GM12878 (cell line): ENCODE measurements at regions not wholly inside any gene's neighbourhood (a gene's known extent, or its start where the extent isn't known, plus 50 kb on each side); places are given as distances from the start of the nearest gene placed in this dataset.

ENCODE experiments used
- ATAC-seq: fragments of 200-7000 bp; cut with Tn5 transposase; 3 replicates; pipeline ENCODE4 v1.9.1; 2020; ENCODE audit warnings: mild to moderate bottlenecking, moderate library complexity
- BruUV-seq: library from RNA; stranded (reverse); fragments of 400-500 nt; replicated peaks from 2 replicates; lab custom pipeline; 2021; lab: Mats Ljungman, UMichigan
- CTCF ChIA-PET: fragments of 300-600 bp; sonication (Branson Sonifier 250); formaldehyde crosslinking; extraction: SDS; loops from one replicate; lab custom pipeline; 2021; ENCODE audit warnings: inconsistent platforms; lab: Yijun Ruan, JAX
- POLR2A ChIA-PET: fragments of 350-600 bp; formaldehyde crosslinking; extraction: SDS; loops from one replicate; lab custom pipeline; 2021; ENCODE audit warnings: inconsistent platforms; lab: Charles Lee
- RAD21 ChIA-PET: fragments of 300-600 bp; sonication (Branson Sonifier 250); formaldehyde crosslinking; loops from one replicate; lab custom pipeline; 2023; ENCODE audit warnings: antibody characterized with exemption; ENCODE audit not compliant: unreplicated experiment; lab: Charles Lee
- SMC1A ChIA-PET: fragments of 300-600 bp; sonication (Branson Sonifier 250); formaldehyde crosslinking; loops from one replicate; lab custom pipeline; 2023; ENCODE audit not compliant: unreplicated experiment, uncharacterized antibody; lab: Charles Lee
- DNase-seq: peaks from one replicate; pipeline ENCODE4 v3.0.0-alpha.2; 2011; ENCODE audit warnings: low read depth, low spot score
- FAIRE-seq: peaks from 3 replicates; lab custom pipeline; 2011; peaks lifted over from hg19 to GRCh38; lab: Jason Lieb, UNC
- H2AFZ ChIP-seq: 2 replicates; pipeline ENCODE4 v1.6.0; 2011; ENCODE audit warnings: low read depth, low read length, control low read depth; ENCODE audit not compliant: control insufficient read depth
- H3K27ac ChIP-seq: 2 replicates; pipeline ENCODE4 v1.5.1; 2011; ENCODE audit warnings: control low read depth; ENCODE audit not compliant: control insufficient read depth, insufficient read depth
- H3K27me3 ChIP-seq, 2 experiments: replicated peaks in 1 of 2; 2 replicates each; pipeline versions ENCODE4 v1.6.0 to v1.6.1; 2011; ENCODE audit warnings: low read length in 1 of 2; ENCODE audit not compliant: control insufficient read depth in 2 of 2, insufficient read depth in 2 of 2
- H3K36me3 ChIP-seq, 2 experiments: 2 replicates each; pipeline ENCODE4 v1.5.1; 2011; ENCODE audit warnings: low read length in 1 of 2; ENCODE audit not compliant: control insufficient read depth in 2 of 2, insufficient read depth in 2 of 2
- H3K4me1 ChIP-seq: 2 replicates; pipeline ENCODE4 v1.6.1; 2011; ENCODE audit warnings: mild to moderate bottlenecking, low read length, moderate library complexity, mixed read lengths; ENCODE audit not compliant: control insufficient read depth, insufficient read depth
- H3K4me2 ChIP-seq: 2 replicates; pipeline ENCODE4 v1.6.0; 2011; ENCODE audit warnings: control low read depth; ENCODE audit not compliant: control insufficient read depth, insufficient read depth
- H3K4me3 ChIP-seq: fragments of 200-600 bp; sonication (generic); 2 replicates; pipeline ENCODE4 v1.5.1; 2016
- H3K79me2 ChIP-seq: 2 replicates; pipeline ENCODE4 v1.6.0; 2011; ENCODE audit warnings: low read length; ENCODE audit not compliant: control insufficient read depth, insufficient read depth
- H3K9ac ChIP-seq: 2 replicates; pipeline ENCODE4 v1.8.0; 2011; ENCODE audit warnings: low read length, control low read depth, mixed read lengths; ENCODE audit not compliant: control insufficient read depth, insufficient read depth
- H3K9me3 ChIP-seq: replicated peaks from 3 replicates; pipeline ENCODE4 v1.5.1; 2011; ENCODE audit warnings: mild to moderate bottlenecking, low read length; ENCODE audit not compliant: control insufficient read depth, insufficient read depth
- H4K20me1 ChIP-seq: 2 replicates; pipeline ENCODE4 v1.6.0; 2011; ENCODE audit not compliant: control insufficient read depth, insufficient read depth
- ASH2L ChIP-seq: fragments of 300-600, 200-600 bp; sonication (generic); IDR thresholded peaks from 2 replicates; pipeline ENCODE4 v1.6.1; 2017; ENCODE audit warnings: low read depth, mild to moderate bottlenecking, borderline replicate concordance
- E2F8 ChIP-seq: fragments of 450-650 bp; IDR thresholded peaks from 2 replicates; pipeline ENCODE4 v1.6.1; 2018; ENCODE audit warnings: mild to moderate bottlenecking, low read depth, moderate library complexity; ENCODE audit not compliant: partially characterized antibody
- FOS ChIP-seq: IDR thresholded peaks from 3 replicates; pipeline ENCODE4 v1.6.1; 2011; ENCODE audit warnings: borderline replicate concordance; ENCODE audit not compliant: insufficient read length; ENCODE audit errors: extremely low read depth
- IRF4 ChIP-seq: IDR thresholded peaks from 2 replicates; pipeline ENCODE4 v1.6.1; 2011; ENCODE audit warnings: low read depth, low read length
- NFYB ChIP-seq: IDR thresholded peaks from 2 replicates; pipeline ENCODE4 v1.6.1; 2011; ENCODE audit warnings: low read depth, mild to moderate bottlenecking, low read length, improper control_type of control experiment, moderate library complexity; ENCODE audit not compliant: insufficient read depth
- RBBP5 ChIP-seq: fragments of 200-600 bp; sonication (generic); conservative IDR thresholded peaks from 2 replicates; pipeline ENCODE4 v1.6.1; 2016
- SIX5 ChIP-seq: IDR thresholded peaks from 2 replicates; pipeline ENCODE4 v1.6.1; 2011; ENCODE audit warnings: mild to moderate bottlenecking, low read depth, low read length, moderate library complexity; ENCODE audit not compliant: severe bottlenecking
- USF1 ChIP-seq: IDR thresholded peaks from 2 replicates; pipeline ENCODE4 v1.6.1; 2011; ENCODE audit warnings: borderline replicate concordance, low read depth, mild to moderate bottlenecking, moderate library complexity, mixed read lengths, low read length; ENCODE audit not compliant: insufficient read depth; ENCODE audit errors: extremely low read length
- YY1 ChIP-seq: IDR thresholded peaks from 2 replicates; pipeline ENCODE4 v1.6.1; 2011; ENCODE audit warnings: low read depth, mild to moderate bottlenecking, low read length
- ZBTB33 ChIP-seq: fragments of 450-650 bp; IDR thresholded peaks from 2 replicates; pipeline ENCODE4 v1.6.1; 2017; ENCODE audit warnings: mild to moderate bottlenecking
- ZNF24 ChIP-seq: fragments of 450-650 bp; IDR thresholded peaks from 2 replicates; pipeline ENCODE4 v1.6.1; 2017; ENCODE audit warnings: antibody characterized with exemption, mild to moderate bottlenecking
- ZNF622 ChIP-seq: fragments of 450-650 bp; IDR thresholded peaks from 2 replicates; pipeline ENCODE4 v1.6.1; 2017; ENCODE audit warnings: mild to moderate bottlenecking, inconsistent platforms
- WGBS: methylation state at CpG from one replicate; pipeline ENCODE4 v1.1.6; 2016; ENCODE audit warnings: low lambda C conversion rate; ENCODE audit not compliant: insufficient replicate concordance, insufficient coverage; ENCODE audit errors: missing lambda C conversion rate; 5-methylcytosine and 5-hydroxymethylcytosine counted together
- in situ Hi-C: fragments of 300-500 bp; cut with MboI; formaldehyde crosslinking; loops from 9 replicates; pipeline ENCODE4 v1.14.3; 2018; ENCODE audit warnings: mixed read lengths
- intact Hi-C: fragments of 100-400 bp; cut with micrococcal nuclease; formaldehyde crosslinking; loops from one replicate; pipeline ENCODE4 v1.14.2; 2022; ENCODE audit not compliant: unreplicated experiment
- TF ChIP-seq, protein P1 (sequence below): fragments of 450-650 bp; IDR thresholded peaks from 2 replicates; pipeline ENCODE4 v1.6.1; 2017; ENCODE audit warnings: borderline replicate concordance
- TF ChIP-seq, protein P2 (sequence below): fragments of 150-350 bp; IDR thresholded peaks from 2 replicates; pipeline ENCODE4 v1.6.1; 2016; ENCODE audit warnings: low read depth, low read length

GRCh38 chr2:187935126-187935525 lies 356.5 kb upstream of the GULP1 start:
- Histone ChIP-seq H3K27me3 (no peaks in the 10 kb centered on the region; a peak in 1 of 4 replicates), H2AFZ (no peak overlapping the region), H4K20me1 (no peaks in the 10 kb centered on the region; the same call in 1 of the 2 replicates), H3K9ac (no peak overlapping the region), H3K36me3 (no peaks in the 10 kb centered on the region), H3K4me1 (no peaks in the 10 kb centered on the region), H3K79me2 (no peaks in the 10 kb centered on the region), H3K27ac (no peak overlapping the region), H3K4me3 (no peak overlapping the region), H3K9me3 (no peaks in the 10 kb centered on the region), H3K4me2 (no peak overlapping the region)
- ChIA-PET SMC1A (no interaction called here), POLR2A (no interaction called here), CTCF (no interaction called here), RAD21 (no interaction called here)
- intact Hi-C loops (no loop called here), in situ Hi-C loops (no loop called here)
- 23% methylated on average over 6 of the region's 6 CpGs for whole genome bisulfite sequencing
- no peak for DNase-seq
- no peak for FAIRE-seq
- ATAC-seq = no peak
- no TSS peak for BruUV-seq
- no peak for TF ChIP-seq USF1
- no peak for TF ChIP-seq ZNF622
- TF ChIP-seq NFYB = no peak
- no peak for TF ChIP-seq SIX5
- TF ChIP-seq ZNF24 = no peak
- TF ChIP-seq FOS = no peak
- TF ChIP-seq ASH2L = no peak
- TF ChIP-seq RBBP5 = no peak
- no peak for TF ChIP-seq ZBTB33
- TF ChIP-seq, protein P1, sequence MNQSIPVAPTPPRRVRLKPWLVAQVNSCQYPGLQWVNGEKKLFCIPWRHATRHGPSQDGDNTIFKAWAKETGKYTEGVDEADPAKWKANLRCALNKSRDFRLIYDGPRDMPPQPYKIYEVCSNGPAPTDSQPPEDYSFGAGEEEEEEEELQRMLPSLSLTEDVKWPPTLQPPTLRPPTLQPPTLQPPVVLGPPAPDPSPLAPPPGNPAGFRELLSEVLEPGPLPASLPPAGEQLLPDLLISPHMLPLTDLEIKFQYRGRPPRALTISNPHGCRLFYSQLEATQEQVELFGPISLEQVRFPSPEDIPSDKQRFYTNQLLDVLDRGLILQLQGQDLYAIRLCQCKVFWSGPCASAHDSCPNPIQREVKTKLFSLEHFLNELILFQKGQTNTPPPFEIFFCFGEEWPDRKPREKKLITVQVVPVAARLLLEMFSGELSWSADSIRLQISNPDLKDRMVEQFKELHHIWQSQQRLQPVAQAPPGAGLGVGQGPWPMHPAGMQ = no peak
- no peak for TF ChIP-seq E2F8
- TF ChIP-seq, protein P2, sequence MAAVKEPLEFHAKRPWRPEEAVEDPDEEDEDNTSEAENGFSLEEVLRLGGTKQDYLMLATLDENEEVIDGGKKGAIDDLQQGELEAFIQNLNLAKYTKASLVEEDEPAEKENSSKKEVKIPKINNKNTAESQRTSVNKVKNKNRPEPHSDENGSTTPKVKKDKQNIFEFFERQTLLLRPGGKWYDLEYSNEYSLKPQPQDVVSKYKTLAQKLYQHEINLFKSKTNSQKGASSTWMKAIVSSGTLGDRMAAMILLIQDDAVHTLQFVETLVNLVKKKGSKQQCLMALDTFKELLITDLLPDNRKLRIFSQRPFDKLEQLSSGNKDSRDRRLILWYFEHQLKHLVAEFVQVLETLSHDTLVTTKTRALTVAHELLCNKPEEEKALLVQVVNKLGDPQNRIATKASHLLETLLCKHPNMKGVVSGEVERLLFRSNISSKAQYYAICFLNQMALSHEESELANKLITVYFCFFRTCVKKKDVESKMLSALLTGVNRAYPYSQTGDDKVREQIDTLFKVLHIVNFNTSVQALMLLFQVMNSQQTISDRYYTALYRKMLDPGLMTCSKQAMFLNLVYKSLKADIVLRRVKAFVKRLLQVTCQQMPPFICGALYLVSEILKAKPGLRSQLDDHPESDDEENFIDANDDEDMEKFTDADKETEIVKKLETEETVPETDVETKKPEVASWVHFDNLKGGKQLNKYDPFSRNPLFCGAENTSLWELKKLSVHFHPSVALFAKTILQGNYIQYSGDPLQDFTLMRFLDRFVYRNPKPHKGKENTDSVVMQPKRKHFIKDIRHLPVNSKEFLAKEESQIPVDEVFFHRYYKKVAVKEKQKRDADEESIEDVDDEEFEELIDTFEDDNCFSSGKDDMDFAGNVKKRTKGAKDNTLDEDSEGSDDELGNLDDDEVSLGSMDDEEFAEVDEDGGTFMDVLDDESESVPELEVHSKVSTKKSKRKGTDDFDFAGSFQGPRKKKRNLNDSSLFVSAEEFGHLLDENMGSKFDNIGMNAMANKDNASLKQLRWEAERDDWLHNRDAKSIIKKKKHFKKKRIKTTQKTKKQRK = no peak
- no peak for TF ChIP-seq YY1
- TF ChIP-seq IRF4 = no peak
